ENCODE measurements at regions not wholly inside any gene's neighbourhood (a gene's known extent, or its start where the extent isn't known, plus 50 kb on each side); places are given as distances from the start of the nearest gene placed in this dataset.

GRCh38 chr5:174448662-174449061, 275.7 kb upstream of the MSX2 start:
- H3K36me3 ChIP-seq (ENCODE audit: control insufficient read depth in 2 of 4, insufficient read depth in 4 of 4, low read length in 3 of 4): no peaks in the 10 kb centered on the region; a peak in 1 of 8 replicates
- no peaks in the 10 kb centered on the region for H3K79me2 ChIP-seq (ENCODE audit: control insufficient read depth in 1 of 2, insufficient read depth in 2 of 2, low read length in 2 of 2)
- H3K9ac ChIP-seq (replicated peaks in 1 of 4; ENCODE audit: extremely low read depth in 1 of 4, low read depth in 3 of 4, low read length in 3 of 4): no peak overlapping the region
- no peak overlapping the region for H2AFZ ChIP-seq (ENCODE audit: low read length)
- ChIA-PET POLR2A (ENCODE audit: partially characterized antibody) (no interaction called here), CTCF (ENCODE audit: partially characterized antibody) (interaction anchor here (0.7 to 1.2 kb wide), 2 partner anchors 13 to 16 kb away, joined by 3 to 4 read pairs; no protein-coding TSS in a partner anchor)
- no peak overlapping the region for H3K23ac ChIP-seq (ENCODE audit: insufficient read length)
- H3K4ac ChIP-seq (replicated peaks; ENCODE audit: insufficient read length, low read depth, low read length): no peak overlapping the region
- no peak overlapping the region for H3K14ac ChIP-seq (ENCODE audit: insufficient read length)
- H2BK12ac ChIP-seq (ENCODE audit: low read depth, low read length): no peak overlapping the region
- H2AK5ac ChIP-seq (ENCODE audit: low read depth, low read length): no peak overlapping the region
- H4K5ac ChIP-seq (ENCODE audit: insufficient read length, low read depth, low read length): no peak overlapping the region
- no peaks in the 10 kb centered on the region for H3K4me1 ChIP-seq (replicated peaks in 1 of 4; ENCODE audit: control insufficient read depth in 3 of 4, insufficient read depth in 4 of 4, low read length in 3 of 4)
- no peak overlapping the region for H2BK15ac ChIP-seq (ENCODE audit: low read length)
- H4K8ac ChIP-seq (ENCODE audit: extremely low read depth, insufficient read depth, low read length): no peak overlapping the region
- no peaks in the 10 kb centered on the region for H4K20me1 ChIP-seq (replicated peaks in 1 of 2; ENCODE audit: control insufficient read depth in 1 of 2, insufficient read depth in 2 of 2, low read length in 2 of 2)
- H2BK5ac ChIP-seq (ENCODE audit: low read depth, low read length): no peak overlapping the region
- TF ChIP-seq GABPA (IDR thresholded peaks at IDR 0.05; ENCODE audit: borderline replicate concordance, insufficient read depth, low read length) (no peak), MAFK (IDR thresholded peaks at IDR 0.05; ENCODE audit: low read depth, low read length) (no peak), CTBP2 (IDR thresholded peaks at IDR 0.05; ENCODE audit: borderline replicate concordance, insufficient read depth, insufficient read length, low read length) (no peak), CHD1 (IDR thresholded peaks at IDR 0.05; ENCODE audit: low read depth, low read length) (no peak), CREB1 (IDR thresholded peaks at IDR 0.05) (no peak), RBBP5 (IDR thresholded peaks at IDR 0.05; ENCODE audit: borderline replicate concordance, low read depth, low read length) (no peak), CBX5 (IDR thresholded peaks at IDR 0.05; ENCODE audit: low read depth, low read length) (no peak), ATF2 (IDR thresholded peaks at IDR 0.05; ENCODE audit: low read length) (no peak), CBX8 (IDR thresholded peaks at IDR 0.05; ENCODE audit: borderline replicate concordance, low read depth, low read length) (no peak), BRCA1 (IDR thresholded peaks at IDR 0.05; ENCODE audit: low read depth, low read length) (no peak), SAP30 (IDR thresholded peaks at IDR 0.05; ENCODE audit: insufficient read depth, insufficient replicate concordance, low read length) (no peak), RXRA (IDR thresholded peaks at IDR 0.05; ENCODE audit: insufficient read depth, low read depth, low read length) (no peak)
- TF ChIP-seq, protein P1, sequence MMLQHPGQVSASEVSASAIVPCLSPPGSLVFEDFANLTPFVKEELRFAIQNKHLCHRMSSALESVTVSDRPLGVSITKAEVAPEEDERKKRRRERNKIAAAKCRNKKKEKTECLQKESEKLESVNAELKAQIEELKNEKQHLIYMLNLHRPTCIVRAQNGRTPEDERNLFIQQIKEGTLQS (IDR thresholded peaks at IDR 0.05; ENCODE audit: insufficient read depth, low read depth, low read length): no peak
- no peak overlapping the region for H3K4me2 ChIP-seq (ENCODE audit: insufficient read depth in 1 of 2, low read depth in 2 of 2, low read length in 2 of 2)
- no peaks in the 10 kb centered on the region; a peak in 1 of 4 replicates for H3K9me3 ChIP-seq (ENCODE audit: insufficient read depth in 2 of 2, low read depth in 1 of 2, low read length in 1 of 2)
- H2BK20ac ChIP-seq (ENCODE audit: low read length): no peak overlapping the region
- FAIRE-seq (no peak), DNase-seq (ENCODE audit: low read depth in 1 of 2, low spot score in 2 of 2) (no peak)
- H3K18ac ChIP-seq (ENCODE audit: extremely low read depth, low read length): no peak overlapping the region
- H3K79me1 ChIP-seq (ENCODE audit: low read depth, low read length): no peaks in the 10 kb centered on the region
- H3K27me3 ChIP-seq (replicated peaks in 1 of 4; ENCODE audit: control insufficient read depth in 3 of 4, extremely low read depth in 1 of 4, insufficient read depth in 3 of 4, low read length in 3 of 4): no peaks in the 10 kb centered on the region
- no peak overlapping the region for H3K56ac ChIP-seq (replicated peaks; ENCODE audit: insufficient read length, low read depth, low read length)
- no peak overlapping the region for H4K91ac ChIP-seq (replicated peaks; ENCODE audit: insufficient read length, low read length)
- no peak overlapping the region for H3K27ac ChIP-seq (ENCODE audit: low read depth, low read length)
- H3K4me3 ChIP-seq (ENCODE audit: extremely low read depth in 1 of 4, insufficient read depth in 2 of 4, low read depth in 3 of 4, low read length in 4 of 4): no peak overlapping the region
- no peaks in the 10 kb centered on the region for H3K23me2 ChIP-seq (ENCODE audit: low read depth, low read length)
- H2BK120ac ChIP-seq (replicated peaks; ENCODE audit: low read depth, low read length): no peak overlapping the region
